ENCODE measurements at regions not wholly inside any gene's neighbourhood (a gene's known extent, or its start where the extent isn't known, plus 50 kb on each side); places are given as distances from the start of the nearest gene placed in this dataset.

DNA sequence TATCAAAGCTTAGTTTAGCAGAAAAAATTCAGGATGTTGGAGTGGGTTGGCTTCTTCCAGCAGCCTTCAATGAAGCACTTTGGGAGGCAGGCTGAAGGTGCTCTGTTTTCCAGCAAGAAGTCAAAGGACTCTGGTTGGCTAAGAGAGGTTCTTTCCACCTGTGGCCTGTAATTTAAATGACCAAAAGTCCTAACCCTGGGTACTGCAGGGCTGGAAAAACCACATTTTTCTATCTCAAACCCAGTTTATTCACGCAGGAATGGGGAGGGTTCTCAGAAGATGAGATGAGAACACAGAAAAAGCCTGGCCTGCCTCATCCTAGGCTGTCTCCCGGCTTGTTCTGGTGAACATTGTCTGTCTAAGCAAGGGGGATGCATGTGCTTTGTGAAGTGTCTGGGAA is 68.6 kb upstream of the ZFHX3 start (continued):
- TF ChIP-seq ZFP3 (CRISPR knock-in tag; IDR thresholded peaks at IDR 0.05) (no peak), ZNF70 (CRISPR knock-in tag; IDR thresholded peaks at IDR 0.05) (no peak), RARB (CRISPR knock-in tag; IDR thresholded peaks at IDR 0.05) (no peak), TCF4 (CRISPR knock-in tag; IDR thresholded peaks at IDR 0.05; ENCODE audit: borderline replicate concordance) (no peak), ZNF8 (CRISPR knock-in tag; IDR thresholded peaks at IDR 0.05) (no peak), CSDC2 (CRISPR knock-in tag; IDR thresholded peaks at IDR 0.05) (no peak)
- TF ChIP-seq, protein P1, sequence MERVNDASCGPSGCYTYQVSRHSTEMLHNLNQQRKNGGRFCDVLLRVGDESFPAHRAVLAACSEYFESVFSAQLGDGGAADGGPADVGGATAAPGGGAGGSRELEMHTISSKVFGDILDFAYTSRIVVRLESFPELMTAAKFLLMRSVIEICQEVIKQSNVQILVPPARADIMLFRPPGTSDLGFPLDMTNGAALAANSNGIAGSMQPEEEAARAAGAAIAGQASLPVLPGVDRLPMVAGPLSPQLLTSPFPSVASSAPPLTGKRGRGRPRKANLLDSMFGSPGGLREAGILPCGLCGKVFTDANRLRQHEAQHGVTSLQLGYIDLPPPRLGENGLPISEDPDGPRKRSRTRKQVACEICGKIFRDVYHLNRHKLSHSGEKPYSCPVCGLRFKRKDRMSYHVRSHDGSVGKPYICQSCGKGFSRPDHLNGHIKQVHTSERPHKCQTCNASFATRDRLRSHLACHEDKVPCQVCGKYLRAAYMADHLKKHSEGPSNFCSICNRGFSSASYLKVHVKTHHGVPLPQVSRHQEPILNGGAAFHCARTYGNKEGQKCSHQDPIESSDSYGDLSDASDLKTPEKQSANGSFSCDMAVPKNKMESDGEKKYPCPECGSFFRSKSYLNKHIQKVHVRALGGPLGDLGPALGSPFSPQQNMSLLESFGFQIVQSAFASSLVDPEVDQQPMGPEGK (CRISPR knock-in tag; IDR thresholded peaks at IDR 0.05; ENCODE audit: borderline replicate concordance): no peak

DNA sequence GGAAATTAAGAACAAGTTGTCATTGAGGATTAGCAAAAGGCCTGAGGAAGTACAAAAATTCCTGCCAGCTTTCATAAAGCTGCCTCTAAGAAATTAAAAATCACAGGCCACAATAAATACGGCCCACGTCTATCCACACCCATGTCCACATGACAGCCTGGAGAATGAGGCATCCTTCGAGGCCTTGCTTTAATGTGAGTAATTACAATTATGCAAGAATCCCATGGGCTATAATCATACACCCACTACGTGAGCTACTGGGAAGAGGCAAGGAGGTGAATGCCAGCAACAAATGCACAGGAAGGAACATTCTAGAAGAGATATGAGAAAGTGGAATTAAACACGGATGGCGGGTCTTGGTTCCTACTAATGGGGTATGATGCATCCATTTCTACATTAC is 65.4 kb upstream of the ZFHX3 start:
- no peak for ATAC-seq
- TF ChIP-seq, protein P1 (CRISPR knock-in tag; IDR thresholded peaks at IDR 0.05; ENCODE audit: borderline replicate concordance): no peak
- TF ChIP-seq BACH2 (CRISPR knock-in tag; IDR thresholded peaks at IDR 0.05; ENCODE audit: borderline replicate concordance): no peak

DNA sequence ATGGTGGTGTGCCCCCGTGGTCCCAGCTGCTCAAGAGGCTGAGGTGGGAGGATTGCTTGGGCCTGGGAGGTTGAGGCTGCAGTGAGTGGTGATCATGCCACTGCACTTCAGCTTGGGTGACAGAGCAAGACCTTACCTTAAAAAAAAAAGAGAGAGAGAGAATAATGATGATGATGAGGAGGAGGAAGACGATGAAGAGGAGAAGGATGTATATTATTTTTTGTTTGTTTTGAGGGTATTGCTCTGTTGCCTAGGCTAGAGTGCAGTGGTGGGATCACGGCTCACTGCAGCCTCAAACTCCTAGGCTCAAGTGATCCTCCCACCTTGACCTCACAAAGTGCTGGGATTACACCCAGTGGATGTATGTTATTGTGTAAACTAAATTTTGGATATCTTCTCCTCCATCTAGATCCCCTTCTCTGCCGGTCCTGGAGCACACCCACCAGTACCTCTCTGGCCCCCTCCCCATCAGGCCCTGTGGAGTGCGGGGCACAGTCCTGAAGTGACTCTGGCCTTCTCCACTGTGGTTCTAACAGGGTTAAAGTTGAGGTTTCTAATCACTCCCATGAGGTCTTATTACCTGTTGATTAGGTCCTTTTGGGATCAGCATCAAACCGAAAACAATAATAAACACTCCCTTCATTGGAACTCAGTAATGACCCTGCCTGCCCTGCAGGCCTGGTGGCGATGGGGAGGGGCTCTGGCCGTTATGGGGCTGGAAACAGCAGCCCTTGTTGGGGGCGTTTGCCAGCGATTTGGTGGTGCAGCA is 60.5 kb upstream of the ZFHX3 start:
- ATAC-seq: no peak

More for the DNA sequence above, 60.5 kb upstream of the ZFHX3 start:
- TF ChIP-seq, protein P2, sequence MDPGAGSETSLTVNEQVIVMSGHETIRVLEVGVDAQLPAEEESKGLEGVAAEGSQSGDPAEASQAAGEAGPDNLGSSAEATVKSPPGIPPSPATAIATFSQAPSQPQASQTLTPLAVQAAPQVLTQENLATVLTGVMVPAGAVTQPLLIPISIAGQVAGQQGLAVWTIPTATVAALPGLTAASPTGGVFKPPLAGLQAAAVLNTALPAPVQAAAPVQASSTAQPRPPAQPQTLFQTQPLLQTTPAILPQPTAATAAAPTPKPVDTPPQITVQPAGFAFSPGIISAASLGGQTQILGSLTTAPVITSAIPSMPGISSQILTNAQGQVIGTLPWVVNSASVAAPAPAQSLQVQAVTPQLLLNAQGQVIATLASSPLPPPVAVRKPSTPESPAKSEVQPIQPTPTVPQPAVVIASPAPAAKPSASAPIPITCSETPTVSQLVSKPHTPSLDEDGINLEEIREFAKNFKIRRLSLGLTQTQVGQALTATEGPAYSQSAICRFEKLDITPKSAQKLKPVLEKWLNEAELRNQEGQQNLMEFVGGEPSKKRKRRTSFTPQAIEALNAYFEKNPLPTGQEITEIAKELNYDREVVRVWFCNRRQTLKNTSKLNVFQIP (CRISPR knock-in tag; IDR thresholded peaks at IDR 0.05; ENCODE audit: borderline replicate concordance, low read depth): no peak
- TF ChIP-seq, protein P1 (CRISPR knock-in tag; IDR thresholded peaks at IDR 0.05; ENCODE audit: borderline replicate concordance): no peak
- TF ChIP-seq PPARA (CRISPR knock-in tag; IDR thresholded peaks at IDR 0.05; ENCODE audit: borderline replicate concordance): no peak
- TF ChIP-seq ARNTL (CRISPR knock-in tag; IDR thresholded peaks at IDR 0.05; ENCODE audit: borderline replicate concordance, low read depth): no peak
- no peak for TF ChIP-seq TOX (CRISPR knock-in tag; IDR thresholded peaks at IDR 0.05; ENCODE audit: borderline replicate concordance)
- no peak for TF ChIP-seq BACH2 (CRISPR knock-in tag; IDR thresholded peaks at IDR 0.05; ENCODE audit: borderline replicate concordance)
- TF ChIP-seq, protein P3, sequence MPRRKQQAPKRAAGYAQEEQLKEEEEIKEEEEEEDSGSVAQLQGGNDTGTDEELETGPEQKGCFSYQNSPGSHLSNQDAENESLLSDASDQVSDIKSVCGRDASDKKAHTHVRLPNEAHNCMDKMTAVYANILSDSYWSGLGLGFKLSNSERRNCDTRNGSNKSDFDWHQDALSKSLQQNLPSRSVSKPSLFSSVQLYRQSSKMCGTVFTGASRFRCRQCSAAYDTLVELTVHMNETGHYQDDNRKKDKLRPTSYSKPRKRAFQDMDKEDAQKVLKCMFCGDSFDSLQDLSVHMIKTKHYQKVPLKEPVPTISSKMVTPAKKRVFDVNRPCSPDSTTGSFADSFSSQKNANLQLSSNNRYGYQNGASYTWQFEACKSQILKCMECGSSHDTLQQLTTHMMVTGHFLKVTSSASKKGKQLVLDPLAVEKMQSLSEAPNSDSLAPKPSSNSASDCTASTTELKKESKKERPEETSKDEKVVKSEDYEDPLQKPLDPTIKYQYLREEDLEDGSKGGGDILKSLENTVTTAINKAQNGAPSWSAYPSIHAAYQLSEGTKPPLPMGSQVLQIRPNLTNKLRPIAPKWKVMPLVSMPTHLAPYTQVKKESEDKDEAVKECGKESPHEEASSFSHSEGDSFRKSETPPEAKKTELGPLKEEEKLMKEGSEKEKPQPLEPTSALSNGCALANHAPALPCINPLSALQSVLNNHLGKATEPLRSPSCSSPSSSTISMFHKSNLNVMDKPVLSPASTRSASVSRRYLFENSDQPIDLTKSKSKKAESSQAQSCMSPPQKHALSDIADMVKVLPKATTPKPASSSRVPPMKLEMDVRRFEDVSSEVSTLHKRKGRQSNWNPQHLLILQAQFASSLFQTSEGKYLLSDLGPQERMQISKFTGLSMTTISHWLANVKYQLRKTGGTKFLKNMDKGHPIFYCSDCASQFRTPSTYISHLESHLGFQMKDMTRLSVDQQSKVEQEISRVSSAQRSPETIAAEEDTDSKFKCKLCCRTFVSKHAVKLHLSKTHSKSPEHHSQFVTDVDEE (CRISPR knock-in tag; IDR thresholded peaks at IDR 0.05): no peak
- no peak for TF ChIP-seq ZNF8 (CRISPR knock-in tag; IDR thresholded peaks at IDR 0.05)
- TF ChIP-seq ISL1 (CRISPR knock-in tag; IDR thresholded peaks at IDR 0.05): no peak
- TF ChIP-seq CSDC2 (CRISPR knock-in tag; IDR thresholded peaks at IDR 0.05): no peak
- TF ChIP-seq, protein P4, sequence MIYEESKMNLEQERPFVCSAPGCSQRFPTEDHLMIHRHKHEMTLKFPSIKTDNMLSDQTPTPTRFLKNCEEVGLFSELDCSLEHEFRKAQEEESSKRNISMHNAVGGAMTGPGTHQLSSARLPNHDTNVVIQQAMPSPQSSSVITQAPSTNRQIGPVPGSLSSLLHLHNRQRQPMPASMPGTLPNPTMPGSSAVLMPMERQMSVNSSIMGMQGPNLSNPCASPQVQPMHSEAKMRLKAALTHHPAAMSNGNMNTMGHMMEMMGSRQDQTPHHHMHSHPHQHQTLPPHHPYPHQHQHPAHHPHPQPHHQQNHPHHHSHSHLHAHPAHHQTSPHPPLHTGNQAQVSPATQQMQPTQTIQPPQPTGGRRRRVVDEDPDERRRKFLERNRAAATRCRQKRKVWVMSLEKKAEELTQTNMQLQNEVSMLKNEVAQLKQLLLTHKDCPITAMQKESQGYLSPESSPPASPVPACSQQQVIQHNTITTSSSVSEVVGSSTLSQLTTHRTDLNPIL (CRISPR knock-in tag; IDR thresholded peaks at IDR 0.05; ENCODE audit: low read depth): no peak
- no peak for TF ChIP-seq ZNF70 (CRISPR knock-in tag; IDR thresholded peaks at IDR 0.05)
- no peak for TF ChIP-seq OSR1 (CRISPR knock-in tag; IDR thresholded peaks at IDR 0.05)
- TF ChIP-seq ZFP30 (CRISPR knock-in tag; IDR thresholded peaks at IDR 0.05): no peak
- TF ChIP-seq TCF4 (CRISPR knock-in tag; IDR thresholded peaks at IDR 0.05; ENCODE audit: borderline replicate concordance): no peak
- TF ChIP-seq ESRRG (CRISPR knock-in tag; IDR thresholded peaks at IDR 0.05): no peak
- TF ChIP-seq, protein P5, sequence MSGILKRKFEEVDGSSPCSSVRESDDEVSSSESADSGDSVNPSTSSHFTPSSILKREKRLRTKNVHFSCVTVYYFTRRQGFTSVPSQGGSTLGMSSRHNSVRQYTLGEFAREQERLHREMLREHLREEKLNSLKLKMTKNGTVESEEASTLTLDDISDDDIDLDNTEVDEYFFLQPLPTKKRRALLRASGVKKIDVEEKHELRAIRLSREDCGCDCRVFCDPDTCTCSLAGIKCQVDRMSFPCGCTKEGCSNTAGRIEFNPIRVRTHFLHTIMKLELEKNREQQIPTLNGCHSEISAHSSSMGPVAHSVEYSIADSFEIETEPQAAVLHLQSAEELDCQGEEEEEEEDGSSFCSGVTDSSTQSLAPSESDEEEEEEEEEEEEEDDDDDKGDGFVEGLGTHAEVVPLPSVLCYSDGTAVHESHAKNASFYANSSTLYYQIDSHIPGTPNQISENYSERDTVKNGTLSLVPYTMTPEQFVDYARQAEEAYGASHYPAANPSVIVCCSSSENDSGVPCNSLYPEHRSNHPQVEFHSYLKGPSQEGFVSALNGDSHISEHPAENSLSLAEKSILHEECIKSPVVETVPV (CRISPR knock-in tag; IDR thresholded peaks at IDR 0.05): no peak
- no peak for TF ChIP-seq ZC3H10 (CRISPR knock-in tag; IDR thresholded peaks at IDR 0.05)
- TF ChIP-seq ZNF565 (CRISPR knock-in tag; conservative IDR thresholded peaks at IDR 0.05; ENCODE audit: low read depth): no peak
- no peak for TF ChIP-seq GLIS3 (CRISPR knock-in tag; IDR thresholded peaks at IDR 0.05)

Data from SK-N-SH treated with all-trans-retinoic acid at 6 μM for 48 hours (cell line).